Tibial nerve (tissue), 4 donors: ENCODE measurements at regions not wholly inside any gene's neighbourhood (a gene's known extent, or its start where the extent isn't known, plus 50 kb on each side); places are given as distances from the start of the nearest gene placed in this dataset.
A peak's percentile ranks its signal among the peaks of the same experiment; 100 is the strongest.
"Not testable (repeated sequence)": the region's sequence is repeated elsewhere in the genome, so short reads cannot be mapped to it uniquely, and the experiment has no call there.

Source experiments
- DNase-seq, 2 donors: peaks; one replicate each; pipeline ENCODE4 v3.0.0-alpha.2; 2019; ENCODE audit warnings: low spot score in 2 of 2
- H3K27ac ChIP-seq, 4 donors: fragments of 200-600 bp; sonication (generic) in 3 of 4; one replicate each; pipeline ENCODE4 v1.5.1; 2017 to 2019; ENCODE audit warnings: mild to moderate bottlenecking in 1 of 4
- H3K27me3 ChIP-seq, 2 donors: fragments of 200-600 bp; sonication (generic) in 1 of 2; one replicate each; pipeline versions ENCODE4 v1.5.1 to v1.6.0; 2017 to 2019
- H3K36me3 ChIP-seq, 3 donors: fragments of 200-600 bp; sonication (generic); one replicate each; pipeline ENCODE4 v1.5.1; 2018 to 2019
- H3K4me1 ChIP-seq, 4 donors: fragments of 200-600 bp; sonication (generic) in 3 of 4; one replicate each; pipeline ENCODE4 v1.5.1; 2017 to 2019
- H3K4me3 ChIP-seq, 4 donors: fragments of 200-600 bp; sonication (generic) in 3 of 4; one replicate each; pipeline ENCODE4 v1.5.1; 2017 to 2019; ENCODE audit warnings: mild to moderate bottlenecking in 1 of 4, moderate library complexity in 1 of 4
- H3K9me3 ChIP-seq, 4 donors: fragments of 200-600 bp; sonication (generic) in 3 of 4; one replicate each; pipeline ENCODE4 v1.5.1; 2017 to 2019
- EP300 ChIP-seq, 2 donors: sonication (generic); formaldehyde crosslinking; IDR thresholded peaks; one replicate each; pipeline ENCODE4 v1.6.1; 2017; ENCODE audit warnings: antibody characterized with exemption in 2 of 2, mild to moderate bottlenecking in 1 of 2
- POLR2A ChIP-seq, 2 donors: fragments of 450-650 bp; IDR thresholded peaks; one replicate each; pipeline ENCODE4 v1.6.1; 2017; ENCODE audit warnings: antibody characterized with exemption in 2 of 2, mild to moderate bottlenecking in 2 of 2, moderate library complexity in 2 of 2
- WGBS, 2 donors: methylation state at CpG; one replicate each; pipeline ENCODE4 v1.1.5; 2018; 5-methylcytosine and 5-hydroxymethylcytosine counted together
- TF ChIP-seq, protein P1 (sequence below), 5 experiments: fragments of 200-600 bp in 3 of 5; fragments of 450-650 bp in 2 of 5; sonication (generic) in 3 of 5; IDR thresholded peaks; one replicate each; pipeline ENCODE4 v1.5.1; 2016 to 2019; ENCODE audit warnings: antibody characterized with exemption in 5 of 5, mild to moderate bottlenecking in 3 of 5, moderate library complexity in 2 of 5

DNA sequence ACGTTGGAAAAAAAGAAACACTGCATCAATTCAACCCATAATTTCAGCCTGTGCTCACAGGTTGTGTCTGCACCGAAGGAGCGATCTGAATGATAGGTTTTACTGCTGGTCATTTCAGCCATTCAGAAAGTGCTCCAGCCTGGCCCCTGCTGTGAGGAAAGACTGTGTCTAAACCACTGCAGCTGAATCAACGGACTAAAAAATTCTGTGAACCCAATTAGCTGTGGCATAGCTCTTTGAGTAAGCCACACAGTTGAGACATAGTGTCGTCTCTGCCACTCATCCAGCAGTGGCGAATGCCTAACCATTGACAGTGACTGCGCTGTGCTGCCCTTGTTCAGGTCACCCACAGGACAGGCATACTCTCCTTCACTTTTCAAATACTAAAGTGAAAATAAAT, 179.8 kb downstream of the COG6 start:
- H3K27ac ChIP-seq, result no peak overlapping the region
- H3K4me3 ChIP-seq, result no peak overlapping the region
- no peak for DNase-seq
- WGBS, 2 donors, result 40 to 50% methylated on average over 7 of the region's 7 CpGs
- TF ChIP-seq POLR2A (IDR thresholded peaks at IDR 0.05) (no peak), EP300 (IDR thresholded peaks at IDR 0.05) (no peak)
- TF ChIP-seq, protein P1, sequence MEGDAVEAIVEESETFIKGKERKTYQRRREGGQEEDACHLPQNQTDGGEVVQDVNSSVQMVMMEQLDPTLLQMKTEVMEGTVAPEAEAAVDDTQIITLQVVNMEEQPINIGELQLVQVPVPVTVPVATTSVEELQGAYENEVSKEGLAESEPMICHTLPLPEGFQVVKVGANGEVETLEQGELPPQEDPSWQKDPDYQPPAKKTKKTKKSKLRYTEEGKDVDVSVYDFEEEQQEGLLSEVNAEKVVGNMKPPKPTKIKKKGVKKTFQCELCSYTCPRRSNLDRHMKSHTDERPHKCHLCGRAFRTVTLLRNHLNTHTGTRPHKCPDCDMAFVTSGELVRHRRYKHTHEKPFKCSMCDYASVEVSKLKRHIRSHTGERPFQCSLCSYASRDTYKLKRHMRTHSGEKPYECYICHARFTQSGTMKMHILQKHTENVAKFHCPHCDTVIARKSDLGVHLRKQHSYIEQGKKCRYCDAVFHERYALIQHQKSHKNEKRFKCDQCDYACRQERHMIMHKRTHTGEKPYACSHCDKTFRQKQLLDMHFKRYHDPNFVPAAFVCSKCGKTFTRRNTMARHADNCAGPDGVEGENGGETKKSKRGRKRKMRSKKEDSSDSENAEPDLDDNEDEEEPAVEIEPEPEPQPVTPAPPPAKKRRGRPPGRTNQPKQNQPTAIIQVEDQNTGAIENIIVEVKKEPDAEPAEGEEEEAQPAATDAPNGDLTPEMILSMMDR (IDR thresholded peaks at IDR 0.05), result no peak
- no peaks in the 10 kb centered on the region for H3K36me3 ChIP-seq
- H3K4me1 ChIP-seq, result no peaks in the 10 kb centered on the region
- H3K9me3 ChIP-seq, result no peaks in the 10 kb centered on the region
- no peaks in the 10 kb centered on the region for H3K27me3 ChIP-seq

DNA sequence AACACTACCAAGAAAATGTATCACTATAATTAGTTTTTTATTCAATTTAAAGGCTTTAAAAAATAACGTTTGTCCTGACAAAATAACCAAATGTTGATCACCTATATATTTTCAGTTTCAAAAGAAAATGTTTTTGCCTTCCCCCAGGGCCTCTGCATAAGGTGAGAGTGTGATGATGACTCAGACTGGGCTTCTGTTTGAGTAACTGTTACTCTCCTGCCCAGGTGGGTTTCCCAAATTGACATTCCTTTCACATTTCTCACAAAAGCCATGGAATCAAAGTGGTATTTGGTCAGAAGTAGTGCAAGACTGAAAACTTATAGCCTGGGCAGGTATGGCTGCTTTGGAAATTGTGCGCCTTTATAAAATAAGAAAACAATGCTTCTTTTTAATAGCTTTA, 180.6 kb downstream of the COG6 start:
- no peaks in the 10 kb centered on the region for H3K4me1 ChIP-seq
- H3K27me3 ChIP-seq, result no peaks in the 10 kb centered on the region
- H3K27ac ChIP-seq, result no peak overlapping the region
- WGBS, 2 donors, result 79 to 83% methylated on average over 2 of the region's 2 CpGs
- no peak overlapping the region for H3K4me3 ChIP-seq
- no peaks in the 10 kb centered on the region for H3K9me3 ChIP-seq
- no peaks in the 10 kb centered on the region for H3K36me3 ChIP-seq
- DNase-seq, result no peak
- no peak for TF ChIP-seq POLR2A (IDR thresholded peaks at IDR 0.05)
- TF ChIP-seq, protein P1 (IDR thresholded peaks at IDR 0.05), result no peak
- TF ChIP-seq EP300 (IDR thresholded peaks at IDR 0.05), result no peak

DNA sequence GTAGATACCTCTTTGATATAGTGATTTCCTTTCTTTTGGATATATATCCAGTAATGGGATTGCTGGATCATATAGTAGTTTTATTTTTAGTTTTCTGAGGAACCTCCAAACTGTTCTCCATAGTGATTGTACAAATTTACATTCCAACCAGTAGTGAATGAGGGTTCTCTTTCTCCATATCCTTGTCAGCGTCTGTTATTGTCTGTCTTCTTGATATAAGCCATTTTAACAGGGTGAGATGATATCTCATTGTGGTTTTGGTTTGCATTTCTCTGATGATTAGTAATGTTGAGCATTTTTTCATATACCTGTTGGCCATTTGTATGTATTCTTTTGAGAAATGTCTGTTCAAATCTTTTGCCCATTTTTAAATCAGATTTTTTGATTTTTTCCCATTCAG, 182.4 kb downstream of the COG6 start:
- H3K9me3 ChIP-seq, DNase-seq, H3K27ac ChIP-seq, H3K4me1 ChIP-seq, H3K4me3 ChIP-seq, H3K36me3 ChIP-seq, H3K27me3 ChIP-seq: not testable (repeated sequence)
- 100% methylated on average over 1 of the region's 1 CpG for WGBS, 2 donors

DNA sequence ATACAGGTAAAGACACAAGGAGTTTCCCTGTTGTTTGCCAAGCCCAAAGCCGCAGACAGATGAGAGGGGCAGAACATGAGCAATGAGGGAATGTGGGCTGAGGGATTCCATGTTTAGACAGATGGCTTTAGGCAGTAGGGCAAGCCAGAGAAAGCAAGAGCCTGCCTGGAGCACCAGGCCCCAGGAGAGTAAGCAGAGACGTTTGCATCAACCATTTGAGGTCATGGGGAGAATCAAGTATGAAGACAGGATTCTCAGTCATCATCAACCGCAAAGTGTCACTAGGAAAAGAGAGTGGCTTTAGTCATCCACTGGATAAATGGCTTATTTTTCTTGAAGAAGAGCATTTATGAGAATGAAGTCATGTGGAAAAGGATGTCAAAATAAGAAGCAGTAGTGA, 184.7 kb downstream of the COG6 start:
- peak in 1 of 2 donors; percentile 56 for TF ChIP-seq EP300 (IDR thresholded peaks at IDR 0.05)
- TF ChIP-seq POLR2A (IDR thresholded peaks at IDR 0.05), result no peak
- 64 to 75% methylated on average over 3 of the region's 3 CpGs for WGBS, 2 donors
- DNase-seq, result peak; percentile 32 to 34
- Histone ChIP-seq H3K27ac (no peak overlapping the region), H3K9me3 (no peaks in the 10 kb centered on the region), H3K4me3 (no peak overlapping the region), H3K4me1 (no peaks in the 10 kb centered on the region), H3K36me3 (no peaks in the 10 kb centered on the region), H3K27me3 (no peaks in the 10 kb centered on the region)

DNA sequence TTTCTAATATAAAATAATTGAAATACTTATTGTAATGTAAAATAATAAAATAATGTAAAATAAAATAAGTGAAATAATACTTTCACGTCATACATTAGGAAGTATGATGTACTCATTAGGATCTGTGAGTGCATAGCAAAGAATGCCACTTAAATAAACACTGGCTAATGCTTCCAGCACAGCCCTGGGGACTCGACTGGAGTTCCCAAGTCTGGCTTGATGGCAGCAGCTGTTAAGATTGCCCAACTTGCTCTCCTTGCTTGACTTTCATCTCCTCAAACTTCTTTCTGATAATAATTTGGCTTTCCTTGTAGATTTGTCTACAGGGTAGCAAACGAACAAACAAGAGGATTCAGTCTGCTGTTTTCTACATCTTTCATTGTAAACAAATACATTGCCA, 191.9 kb downstream of the COG6 start:
- Histone ChIP-seq H3K4me1 (no peaks in the 10 kb centered on the region), H3K36me3 (no peaks in the 10 kb centered on the region), H3K27me3 (no peaks in the 10 kb centered on the region), H3K4me3 (no peak overlapping the region), H3K9me3 (peaks cover 0 to 8% (median 0%) of the 10 kb centered on the region in 4 donors), H3K27ac (no peak overlapping the region)
- 69 to 71% methylated on average over 3 of the region's 3 CpGs for WGBS, 2 donors
- TF ChIP-seq EP300 (IDR thresholded peaks at IDR 0.05) (no peak), POLR2A (IDR thresholded peaks at IDR 0.05) (no peak)
- TF ChIP-seq, protein P1 (IDR thresholded peaks at IDR 0.05), result no peak
- DNase-seq, result no peak

DNA sequence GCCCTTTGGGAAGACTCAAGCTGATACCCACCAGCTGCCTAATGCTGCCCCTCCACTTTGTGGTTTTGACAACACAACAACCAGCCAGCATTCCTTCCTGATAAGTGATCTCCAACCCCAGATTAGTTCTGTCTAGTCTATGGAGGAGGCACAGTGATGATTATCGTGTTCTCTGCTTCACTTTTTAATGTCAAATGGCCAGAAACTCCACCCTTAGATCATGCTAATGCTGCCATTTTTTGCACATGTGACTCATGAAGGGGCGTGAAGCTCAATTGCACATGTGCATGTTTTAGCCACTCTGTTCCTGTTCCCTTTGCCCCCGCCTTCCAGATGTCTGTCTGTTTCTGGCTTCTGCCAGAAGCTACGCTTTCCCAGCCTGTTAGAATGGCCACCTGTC, 199.8 kb downstream of the COG6 start:
- no peak overlapping the region for H3K4me3 ChIP-seq
- TF ChIP-seq POLR2A (IDR thresholded peaks at IDR 0.05) (no peak), EP300 (IDR thresholded peaks at IDR 0.05) (no peak)
- TF ChIP-seq, protein P1 (IDR thresholded peaks at IDR 0.05), result no peak
- H3K4me1 ChIP-seq, result no peaks in the 10 kb centered on the region
- H3K36me3 ChIP-seq, result no peaks in the 10 kb centered on the region
- DNase-seq, result no peak
- peaks cover 0 to 24% (median 0%) of the 10 kb centered on the region in 4 donors for H3K9me3 ChIP-seq
- H3K27me3 ChIP-seq, result no peaks in the 10 kb centered on the region
- 76 to 85% methylated on average over 4 of the region's 4 CpGs for WGBS, 2 donors
- H3K27ac ChIP-seq, result no peak overlapping the region
